Osteoblast (primary cell): ENCODE measurements at regions not wholly inside any gene's neighbourhood (a gene's known extent, or its start where the extent isn't known, plus 50 kb on each side); places are given as distances from the start of the nearest gene placed in this dataset.

Experiments
- DNase-seq: peaks from one replicate; pipeline ENCODE4 v3.0.0; 2011; ENCODE audit warnings: low spot score, mixed read lengths; ENCODE audit not compliant: insufficient read length; ENCODE audit errors: missing footprints
- H2AFZ ChIP-seq: 2 replicates; pipeline ENCODE4 v1.6.0; 2011; ENCODE audit warnings: mild to moderate bottlenecking, low read length
- H3K27ac ChIP-seq: 2 replicates; pipeline ENCODE4 v1.5.1; 2011; ENCODE audit warnings: mild to moderate bottlenecking, low read depth, low read length, moderate library complexity
- H3K27me3 ChIP-seq: 2 replicates; pipeline ENCODE4 v1.6.0; 2012; ENCODE audit warnings: mild to moderate bottlenecking, control low read depth, inconsistent platforms, low read length, moderate library complexity; ENCODE audit not compliant: insufficient read depth
- H3K36me3 ChIP-seq: 2 replicates; pipeline ENCODE4 v1.5.1; 2011; ENCODE audit warnings: mild to moderate bottlenecking, low read length, control low read depth, moderate library complexity; ENCODE audit not compliant: insufficient read depth
- H3K4me1 ChIP-seq: 2 replicates; pipeline ENCODE4 v1.5.1; 2011; ENCODE audit warnings: mild to moderate bottlenecking, low read length, control low read depth, moderate library complexity; ENCODE audit not compliant: insufficient read depth
- H3K4me2 ChIP-seq: 2 replicates; pipeline ENCODE4 v1.6.0; 2011; ENCODE audit warnings: mild to moderate bottlenecking, low read length; ENCODE audit not compliant: insufficient read depth
- H3K4me3 ChIP-seq: fragments of 200-600 bp; sonication (generic); 3 replicates; pipeline ENCODE4 v1.5.1; 2012; ENCODE audit warnings: mild to moderate bottlenecking, low read length, inconsistent platforms; ENCODE audit not compliant: insufficient read depth
- H3K79me2 ChIP-seq: 2 replicates; pipeline ENCODE4 v1.6.0; 2012; ENCODE audit warnings: mild to moderate bottlenecking, low read length, control low read depth, inconsistent platforms; ENCODE audit not compliant: insufficient read depth
- H3K9me3 ChIP-seq: 2 replicates; pipeline ENCODE4 v1.5.1; 2011; ENCODE audit warnings: low read depth, low read length, control low read depth
- H4K20me1 ChIP-seq: 2 replicates; pipeline ENCODE4 v1.6.0; 2012; ENCODE audit warnings: mild to moderate bottlenecking, low read length, control low read depth; ENCODE audit not compliant: insufficient read depth
- CTCF ChIP-seq: IDR thresholded peaks from 2 replicates; pipeline ENCODE4 v1.5.1; 2011; ENCODE audit warnings: mild to moderate bottlenecking, low read depth, low read length, moderate library complexity; ENCODE audit errors: extremely low read depth

DNA sequence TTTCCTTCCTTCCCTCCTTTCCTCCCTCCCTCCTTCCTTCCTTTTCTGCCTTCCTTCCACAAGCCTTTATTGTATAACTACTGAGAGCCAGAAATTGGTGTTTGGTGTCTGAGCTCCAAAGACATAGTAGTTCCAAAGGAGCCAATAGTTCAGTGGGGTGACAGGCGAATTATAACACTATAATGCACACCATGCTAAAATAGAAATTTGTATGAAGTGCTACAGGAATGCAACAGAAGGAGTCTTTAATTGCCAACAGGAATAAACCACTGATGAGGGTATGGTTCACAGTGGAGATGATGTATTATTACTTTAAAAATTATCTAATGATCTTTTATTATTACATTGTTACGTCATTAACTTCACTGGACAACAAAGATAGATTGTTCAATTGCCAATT lies 158.8 kb upstream of the SP8 start:
- no peak for DNase-seq
- TF ChIP-seq CTCF, result no peak
- H3K9me3 ChIP-seq, result no peaks in the 10 kb centered on the region

GRCh38 chr7:20952916-20953315 lies 166.2 kb upstream of the SP8 start:
- TF ChIP-seq CTCF, result no peak
- no peak overlapping the region for H3K4me3 ChIP-seq
- H3K27ac ChIP-seq, result no peak overlapping the region
- no peaks in the 10 kb centered on the region for H3K27me3 ChIP-seq
- H3K4me2 ChIP-seq, result no peak overlapping the region
- no peaks in the 10 kb centered on the region for H3K9me3 ChIP-seq
- H3K4me1 ChIP-seq, result no peaks in the 10 kb centered on the region
- H3K79me2 ChIP-seq, result no peaks in the 10 kb centered on the region
- DNase-seq, result no peak
- no peaks in the 10 kb centered on the region for H3K36me3 ChIP-seq
- H2AFZ ChIP-seq, result no peak overlapping the region
- no peaks in the 10 kb centered on the region for H4K20me1 ChIP-seq

More for the DNA sequence above, 158.8 kb upstream of the SP8 start:
- Histone ChIP-seq H4K20me1 (no peaks in the 10 kb centered on the region), H2AFZ (no peak overlapping the region), H3K27ac (no peak overlapping the region), H3K36me3 (no peaks in the 10 kb centered on the region), H3K4me3 (no peak overlapping the region), H3K27me3 (no peaks in the 10 kb centered on the region), H3K4me1 (no peaks in the 10 kb centered on the region), H3K4me2 (no peak overlapping the region), H3K79me2 (no peaks in the 10 kb centered on the region)

- Histone ChIP-seq H3K27ac (no peak overlapping the region), H3K4me2 (no peak overlapping the region), H3K4me3 (no peak overlapping the region), H3K79me2 (no peaks in the 10 kb centered on the region), H3K9me3 (no peaks in the 10 kb centered on the region), H4K20me1 (no peaks in the 10 kb centered on the region), H2AFZ (no peak overlapping the region), H3K27me3 (no peaks in the 10 kb centered on the region), H3K36me3 (no peaks in the 10 kb centered on the region), H3K4me1 (no peaks in the 10 kb centered on the region)
- DNase-seq, result no peak
- no peak for TF ChIP-seq CTCF
Observed at GRCh38 chr7:20954711-20955619, 168.3 kb upstream of the SP8 start.

- no peaks in the 10 kb centered on the region for H3K4me1 ChIP-seq
- H3K4me2 ChIP-seq, result no peak overlapping the region
- no peaks in the 10 kb centered on the region for H3K9me3 ChIP-seq
- no peak overlapping the region for H3K4me3 ChIP-seq
- H3K27me3 ChIP-seq, result no peaks in the 10 kb centered on the region
- no peak overlapping the region for H2AFZ ChIP-seq
- H3K79me2 ChIP-seq, result no peaks in the 10 kb centered on the region
- H4K20me1 ChIP-seq, result no peaks in the 10 kb centered on the region
- no peak for DNase-seq
- no peak overlapping the region for H3K27ac ChIP-seq
- no peak for TF ChIP-seq CTCF
- no peaks in the 10 kb centered on the region for H3K36me3 ChIP-seq
Observed at GRCh38 chr7:20958572-20958971, 171.9 kb upstream of the SP8 start.
